CD4-positive, alpha-beta T cell (primary cell): ENCODE measurements at regions not wholly inside any gene's neighbourhood (a gene's known extent, or its start where the extent isn't known, plus 50 kb on each side); places are given as distances from the start of the nearest gene placed in this dataset.

Experiments used
- ATAC-seq: fragments of 200-7000 bp; cut with Tn5 transposase; one replicate; pipeline ENCODE4 v1.10.0; 2022; ENCODE audit warnings: mild to moderate bottlenecking; ENCODE audit not compliant: poor library complexity
- CTCF ChIA-PET: fragments of 350-600 bp; sonication (Branson Sonifier 250); formaldehyde crosslinking; loops from one replicate; lab custom pipeline; 2021; ENCODE audit warnings: antibody characterized with exemption, inconsistent platforms; lab: Charles Lee
- POLR2A ChIA-PET: fragments of 350-600 bp; sonication (Branson Sonifier 250); formaldehyde crosslinking; loops from one replicate; lab custom pipeline; 2021; ENCODE audit warnings: antibody characterized with exemption, inconsistent platforms; lab: Charles Lee
- DNase-seq, 14 experiments: peaks; one replicate each; pipeline ENCODE4 v3.0.0-alpha.2; 2013 to 2020; ENCODE audit warnings: mixed read lengths in 2 of 14
- H3K27ac ChIP-seq, 2 donors: one replicate each; pipeline versions ENCODE4 v1.5.1 to v1.7.0; 2013; ENCODE audit warnings: low read length in 2 of 2, low read depth in 1 of 2, mild to moderate bottlenecking in 1 of 2
- H3K27me3 ChIP-seq, 2 experiments: 1 replicate in 1 of 2; 2 replicates in 1 of 2; pipeline versions ENCODE4 v1.6.1 to v1.7.0; 2013; ENCODE audit warnings: low read length in 2 of 2, control low read depth in 1 of 2, mild to moderate bottlenecking in 1 of 2, moderate library complexity in 1 of 2; ENCODE audit not compliant: insufficient read depth in 2 of 2, control insufficient read depth in 1 of 2
- H3K36me3 ChIP-seq: one replicate; pipeline ENCODE4 v1.6.1; 2013; ENCODE audit warnings: low read length, control low read depth; ENCODE audit not compliant: insufficient read depth
- H3K4me1 ChIP-seq: one replicate; pipeline ENCODE4 v1.6.1; 2013; ENCODE audit warnings: low read length, control low read depth; ENCODE audit not compliant: insufficient read depth
- H3K4me3 ChIP-seq: one replicate; pipeline ENCODE4 v1.5.1; 2013; ENCODE audit warnings: mild to moderate bottlenecking, low read length, moderate library complexity
- H3K9me3 ChIP-seq, 2 experiments: 1 replicate in 1 of 2; 2 replicates in 1 of 2; pipeline versions ENCODE4 v1.6.1 to v1.7.0; 2013; ENCODE audit warnings: low read length in 2 of 2, mild to moderate bottlenecking in 2 of 2, control low read depth in 1 of 2, moderate library complexity in 1 of 2; ENCODE audit not compliant: control insufficient read depth in 1 of 2, insufficient read depth in 1 of 2
- H3K27ac Mint-ChIP-seq: one replicate; pipeline ENCODE4 v1.8.0; 2020; ENCODE audit warnings: mixed read lengths
- H3K27me3 Mint-ChIP-seq: one replicate; pipeline ENCODE4 v1.8.0; 2021; ENCODE audit warnings: mixed read lengths
- H3K36me3 Mint-ChIP-seq: one replicate; pipeline ENCODE4 v1.8.0; 2021; ENCODE audit warnings: low read depth, mixed read lengths
- H3K4me1 Mint-ChIP-seq: one replicate; pipeline ENCODE4 v1.8.0; 2021; ENCODE audit warnings: low read depth, mixed read lengths
- H3K4me3 Mint-ChIP-seq: one replicate; pipeline ENCODE4 v1.8.0; 2020; ENCODE audit warnings: mild to moderate bottlenecking, mixed read lengths
- H3K9me3 Mint-ChIP-seq: one replicate; pipeline ENCODE4 v1.8.0; 2020; ENCODE audit warnings: mixed read lengths
- CTCF ChIP-seq: fragments of 200-600 bp; IDR thresholded peaks from one replicate; pipeline ENCODE4 v1.8.0; 2022; ENCODE audit warnings: antibody characterized with exemption, mild to moderate bottlenecking
- intact Hi-C, 2 experiments: fragments of 100-400 bp; cut with DNase I in 1 of 2; cut with micrococcal nuclease in 1 of 2; formaldehyde crosslinking; loops; one replicate each; pipeline versions ENCODE4 v1.15.1 to v1.9.0; 2023 to 2025; cut with DNase I, micrococcal nuclease

DNA sequence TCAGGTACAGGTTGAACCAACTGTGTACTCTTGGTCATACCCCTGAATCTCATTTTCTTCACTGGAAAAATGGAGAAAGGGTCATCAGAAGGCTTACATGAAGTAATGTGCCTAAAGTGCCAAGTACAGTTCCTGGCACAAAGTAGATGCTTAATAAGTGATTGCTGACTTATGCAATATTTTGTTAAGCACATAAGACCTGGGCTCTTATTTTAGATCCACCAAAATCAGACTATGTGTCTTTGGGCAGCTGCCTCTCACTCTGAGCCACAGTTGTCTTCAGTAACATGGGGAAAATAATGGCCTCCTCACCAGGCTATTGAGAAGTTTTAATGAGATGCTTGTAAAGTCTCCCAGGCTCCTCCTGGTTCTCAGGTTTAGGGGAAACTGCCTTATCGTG lies 74.3 kb upstream of the TRABD2B start:
- Mint-ChIP-seq H3K36me3 (no peaks in the 10 kb centered on the region), H3K27me3 (peaks cover 16% of the 10 kb centered on the region), H3K9me3 (no peaks in the 10 kb centered on the region), H3K4me3 (no peak overlapping the region), H3K4me1 (no peaks in the 10 kb centered on the region), H3K27ac (no peak overlapping the region)
- intact Hi-C loops = no loop called here
- Histone ChIP-seq H3K4me1 (no peaks in the 10 kb centered on the region), H3K27ac (no peak overlapping the region), H3K9me3 (no peaks in the 10 kb centered on the region), H3K27me3 (peaks cover 0 to 5% of the 10 kb centered on the region in 2 experiments), H3K36me3 (no peaks in the 10 kb centered on the region), H3K4me3 (no peak overlapping the region)
- ChIA-PET CTCF (no interaction called here), POLR2A (no interaction called here)
- no peak for TF ChIP-seq CTCF
- no peak for ATAC-seq
- no peak for DNase-seq

- H3K27ac Mint-ChIP-seq = no peak overlapping the region
- Histone ChIP-seq H3K36me3 (no peaks in the 10 kb centered on the region), H3K27ac (no peak overlapping the region), H3K27me3 (peaks cover 0 to 5% of the 10 kb centered on the region in 2 experiments), H3K9me3 (no peaks in the 10 kb centered on the region), H3K4me3 (no peak overlapping the region), H3K4me1 (no peaks in the 10 kb centered on the region)
- no peaks in the 10 kb centered on the region for H3K36me3 Mint-ChIP-seq
- intact Hi-C loops = no loop called here
- ATAC-seq (no peak), DNase-seq (no peak)
- TF ChIP-seq CTCF = no peak
- no peaks in the 10 kb centered on the region for H3K9me3 Mint-ChIP-seq
- POLR2A ChIA-PET = no interaction called here
- H3K4me1 Mint-ChIP-seq = no peaks in the 10 kb centered on the region
- H3K27me3 Mint-ChIP-seq = peaks cover 11% of the 10 kb centered on the region
- H3K4me3 Mint-ChIP-seq = no peak overlapping the region
- CTCF ChIA-PET = no interaction called here
Observed at GRCh38 chr1:48070396-48070750, 73.2 kb upstream of the TRABD2B start.

DNA sequence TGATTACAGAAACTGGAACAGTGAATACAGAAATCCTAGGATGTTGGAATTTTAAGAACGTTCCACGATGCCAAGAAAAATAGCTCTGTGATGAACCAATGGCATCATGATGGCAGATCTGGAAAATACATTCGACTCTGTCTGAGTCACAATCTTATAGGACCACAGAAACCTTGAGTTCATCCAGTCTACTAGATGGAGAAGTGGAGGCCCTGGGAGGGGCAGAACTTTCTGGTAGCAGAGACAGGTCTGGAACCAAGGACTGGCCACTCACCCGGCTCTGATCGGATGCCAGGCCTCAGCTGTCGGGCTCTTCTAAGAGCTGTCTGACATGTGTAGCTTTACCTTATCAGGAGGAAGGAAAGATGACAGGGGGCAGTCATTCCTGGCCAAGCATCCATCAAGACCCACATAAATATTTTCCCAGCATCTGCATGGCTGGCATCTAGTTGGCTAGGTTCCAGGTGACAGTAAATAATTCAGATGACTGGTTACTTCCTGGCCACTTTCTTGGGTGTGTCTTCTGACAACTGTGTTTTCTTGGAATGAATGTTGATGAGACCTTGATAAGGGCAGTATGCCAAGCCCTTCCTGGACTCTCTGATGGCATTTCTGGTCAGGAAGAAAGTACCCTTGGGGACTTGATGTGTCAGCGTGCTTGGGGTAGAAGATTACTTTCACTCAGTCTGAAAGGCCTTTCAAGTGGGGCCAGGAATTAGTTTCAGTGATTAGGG lies 72.6 kb upstream of the TRABD2B start:
- H3K27ac Mint-ChIP-seq = no peak overlapping the region
- H3K27me3 Mint-ChIP-seq = peaks cover 11% of the 10 kb centered on the region
- no peaks in the 10 kb centered on the region for H3K9me3 Mint-ChIP-seq
- DNase-seq = no peak
- Histone ChIP-seq H3K9me3 (no peaks in the 10 kb centered on the region), H3K36me3 (no peaks in the 10 kb centered on the region), H3K27ac (no peak overlapping the region), H3K4me3 (no peak overlapping the region), H3K27me3 (peaks cover 0 to 5% of the 10 kb centered on the region in 2 experiments), H3K4me1 (no peaks in the 10 kb centered on the region)
- CTCF ChIA-PET = no interaction called here
- H3K36me3 Mint-ChIP-seq = no peaks in the 10 kb centered on the region
- intact Hi-C loops = no loop called here
- POLR2A ChIA-PET = no interaction called here
- no peak for ATAC-seq
- H3K4me3 Mint-ChIP-seq = no peak overlapping the region
- no peak for TF ChIP-seq CTCF
- no peaks in the 10 kb centered on the region for H3K4me1 Mint-ChIP-seq
